ENCODE measurements at regions not wholly inside any gene's neighbourhood (a gene's known extent, or its start where the extent isn't known, plus 50 kb on each side); places are given as distances from the start of the nearest gene placed in this dataset.
"Not testable (repeated sequence)": the region's sequence is repeated elsewhere in the genome, so short reads cannot be mapped to it uniquely, and the experiment has no call there.

DNA sequence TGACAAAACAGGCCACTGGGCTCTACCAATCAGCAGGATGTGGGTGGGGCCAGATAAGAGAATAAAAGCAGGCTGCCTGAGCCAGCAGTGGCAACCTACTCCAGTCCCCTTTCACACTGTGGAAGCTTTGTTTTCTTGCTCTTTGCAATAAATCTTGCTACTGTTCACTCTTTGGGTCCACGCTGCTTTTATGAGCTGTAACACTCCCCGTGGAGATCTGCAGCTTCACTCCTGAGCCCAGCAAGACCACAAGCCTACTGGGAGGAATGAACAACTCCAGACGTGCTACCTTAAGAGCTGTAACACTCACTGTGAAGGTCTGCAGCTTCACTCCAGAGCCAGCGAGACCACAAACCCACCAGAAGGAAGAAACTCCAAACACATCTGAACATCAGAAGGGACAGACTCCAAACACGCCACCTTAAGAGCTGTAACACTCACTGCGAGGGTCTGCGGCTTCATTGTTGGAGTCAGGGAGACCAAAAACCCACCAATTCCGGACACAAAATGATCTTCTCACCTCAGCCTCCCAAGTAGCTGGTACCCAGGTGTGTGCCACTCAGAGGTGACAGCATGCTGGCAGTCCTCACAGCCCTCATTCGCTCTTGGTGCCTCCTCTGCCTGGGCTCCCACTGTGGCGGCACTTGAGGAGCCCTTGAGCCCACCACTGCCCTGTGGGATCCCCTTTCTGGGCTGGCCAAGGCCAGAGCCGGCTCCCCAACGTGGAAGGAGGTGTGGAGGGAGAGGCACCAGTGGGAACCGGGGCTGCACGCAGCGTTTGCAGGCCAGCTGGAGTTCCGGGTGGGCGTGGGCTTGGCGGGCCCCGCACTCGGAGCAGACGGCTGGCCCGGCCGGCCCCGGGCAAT is 66.0 kb upstream of the SLC25A43 start:
- H4K91ac ChIP-seq (ENCODE audit: insufficient read length, low read depth, low read length); H3K27me3 Mint-ChIP-seq (ENCODE audit: low read depth); H3K27ac Mint-ChIP-seq; H3K4me2 ChIP-seq (ENCODE audit: insufficient read depth, insufficient read length, low read length); H4K20me1 ChIP-seq (ENCODE audit: control insufficient read depth, insufficient read depth, insufficient read length); H3K14ac ChIP-seq (ENCODE audit: insufficient read depth, low read length); H4K8ac ChIP-seq (replicated peaks; ENCODE audit: insufficient read length, low read depth, low read length); H2AFZ ChIP-seq (ENCODE audit: low read length); H3K4me1 ChIP-seq (ENCODE audit: insufficient read depth, low read length); H4K5ac ChIP-seq (ENCODE audit: insufficient read length, low read depth, low read length); H3K9ac ChIP-seq (ENCODE audit: extremely low read depth, insufficient read length, low read length); H3K4me1 Mint-ChIP-seq; H2BK20ac ChIP-seq (ENCODE audit: low read depth, low read length, poor library complexity, severe bottlenecking); H2BK12ac ChIP-seq (ENCODE audit: insufficient read length, low read depth, low read length); H2BK120ac ChIP-seq (ENCODE audit: low read depth, low read length, poor library complexity, severe bottlenecking); H2BK5ac ChIP-seq (ENCODE audit: insufficient read length, low read length); H3K79me2 ChIP-seq (ENCODE audit: insufficient read depth, low read length); H3K23me2 ChIP-seq (ENCODE audit: insufficient read length, low read depth, low read length, poor library complexity, severe bottlenecking); H3K4ac ChIP-seq (ENCODE audit: low read depth, low read length); DNase-seq; H3K23ac ChIP-seq (ENCODE audit: insufficient read length, low read depth, low read length); H3K79me1 ChIP-seq (ENCODE audit: insufficient read depth, low read depth, low read length, poor library complexity, severe bottlenecking); H3K18ac ChIP-seq (ENCODE audit: insufficient read length, low read depth, low read length); H3K27me3 ChIP-seq (ENCODE audit: insufficient read depth, low read length); H2BK15ac ChIP-seq (ENCODE audit: low read depth, low read length); H3K56ac ChIP-seq (ENCODE audit: insufficient read length, low read depth, low read length); H3K27ac ChIP-seq (ENCODE audit: insufficient read length, low read depth, low read length); H3T11ph ChIP-seq (ENCODE audit: low read length); H3K4me3 Mint-ChIP-seq; H2AK5ac ChIP-seq (ENCODE audit: insufficient read length, low read length); H3K36me3 Mint-ChIP-seq (ENCODE audit: insufficient read depth in 1 of 3, low read depth in 3 of 3): not testable (repeated sequence)
- no CpG with 5 or more reads among the region's 24 CpGs for whole genome bisulfite sequencing (ENCODE audit: extremely low coverage, insufficient read length, low lambda C conversion rate)
- H3K9me3 ChIP-seq (ENCODE audit: control insufficient read depth, low read depth, low read length): peaks cover 21% of the 10 kb centered on the region
- peaks cover 68 to 69% of the 10 kb centered on the region in 2 experiments for H3K9me3 Mint-ChIP-seq

GRCh38 chrX:119333721-119334032 is 65.5 kb upstream of the SLC25A43 start:
- not testable (repeated sequence) for H3K18ac ChIP-seq (ENCODE audit: insufficient read length, low read depth, low read length); H3K4me1 ChIP-seq (ENCODE audit: insufficient read depth, low read length); H2BK15ac ChIP-seq (ENCODE audit: low read depth, low read length); H3T11ph ChIP-seq (ENCODE audit: low read length); H2BK12ac ChIP-seq (ENCODE audit: insufficient read length, low read depth, low read length); H3K23me2 ChIP-seq (ENCODE audit: insufficient read length, low read depth, low read length, poor library complexity, severe bottlenecking); H3K27ac Mint-ChIP-seq; H3K9ac ChIP-seq (ENCODE audit: extremely low read depth, insufficient read length, low read length); H3K27me3 Mint-ChIP-seq (ENCODE audit: low read depth); H4K20me1 ChIP-seq (ENCODE audit: control insufficient read depth, insufficient read depth, insufficient read length); H3K4ac ChIP-seq (ENCODE audit: low read depth, low read length); DNase-seq; H3K27me3 ChIP-seq (ENCODE audit: insufficient read depth, low read length); H3K56ac ChIP-seq (ENCODE audit: insufficient read length, low read depth, low read length); H4K5ac ChIP-seq (ENCODE audit: insufficient read length, low read depth, low read length); H2AFZ ChIP-seq (ENCODE audit: low read length); H3K27ac ChIP-seq (ENCODE audit: insufficient read length, low read depth, low read length); H3K4me1 Mint-ChIP-seq; H3K14ac ChIP-seq (ENCODE audit: insufficient read depth, low read length); H3K23ac ChIP-seq (ENCODE audit: insufficient read length, low read depth, low read length); H2BK20ac ChIP-seq (ENCODE audit: low read depth, low read length, poor library complexity, severe bottlenecking); H4K8ac ChIP-seq (replicated peaks; ENCODE audit: insufficient read length, low read depth, low read length); H2AK5ac ChIP-seq (ENCODE audit: insufficient read length, low read length); H3K79me2 ChIP-seq (ENCODE audit: insufficient read depth, low read length); H4K91ac ChIP-seq (ENCODE audit: insufficient read length, low read depth, low read length); H2BK5ac ChIP-seq (ENCODE audit: insufficient read length, low read length); H2BK120ac ChIP-seq (ENCODE audit: low read depth, low read length, poor library complexity, severe bottlenecking); H3K36me3 Mint-ChIP-seq (ENCODE audit: insufficient read depth in 1 of 3, low read depth in 3 of 3); H3K4me2 ChIP-seq (ENCODE audit: insufficient read depth, insufficient read length, low read length); H3K79me1 ChIP-seq (ENCODE audit: insufficient read depth, low read depth, low read length, poor library complexity, severe bottlenecking); H3K4me3 Mint-ChIP-seq
- peaks cover 66% of the 10 kb centered on the region in 2 experiments for H3K9me3 Mint-ChIP-seq
- peaks cover 18% of the 10 kb centered on the region for H3K9me3 ChIP-seq (ENCODE audit: control insufficient read depth, low read depth, low read length)
- WGBS (ENCODE audit: extremely low coverage, insufficient read length, low lambda C conversion rate): no CpG with 5 or more reads among the region's 14 CpGs

Data from H9 (cell line).